ENCODE measurements at regions not wholly inside any gene's neighbourhood (a gene's known extent, or its start where the extent isn't known, plus 50 kb on each side); places are given as distances from the start of the nearest gene placed in this dataset.
A peak's percentile ranks its signal among the peaks of the same experiment; 100 is the strongest.

- TF ChIP-seq SPI1 (IDR thresholded peaks at IDR 0.05; ENCODE audit: borderline replicate concordance, low read depth) (no peak), REST (IDR thresholded peaks at IDR 0.05; ENCODE audit: insufficient replicate concordance, low read depth) (no peak), CTCF (IDR thresholded peaks at IDR 0.05; ENCODE audit: insufficient read depth, low read length) (no peak), GABPA (IDR thresholded peaks at IDR 0.05; ENCODE audit: low read depth) (no peak), POLR2AphosphoS5 (IDR thresholded peaks at IDR 0.05; ENCODE audit: low read depth) (no peak)
- Histone ChIP-seq H3K27ac (replicated peaks) (no peak overlapping the region), H3K4me3 (replicated peaks; ENCODE audit: insufficient read depth, low read length) (no peak overlapping the region), H3K27me3 (ENCODE audit: insufficient read depth, poor library complexity, severe bottlenecking) (no peaks in the 10 kb centered on the region)
- no peak for DNase-seq (ENCODE audit: low read depth in 1 of 2, low spot score in 1 of 2)
Observed at GRCh38 chr5:109588281-109589035, 101.3 kb upstream of the MAN2A1 start.

GRCh38 chr5:109584986-109585599 lies 104.6 kb upstream of the MAN2A1 start:
- TF ChIP-seq CTCF (IDR thresholded peaks at IDR 0.05; ENCODE audit: insufficient read depth, low read length) (no peak), REST (IDR thresholded peaks at IDR 0.05; ENCODE audit: insufficient replicate concordance, low read depth) (no peak), GABPA (IDR thresholded peaks at IDR 0.05; ENCODE audit: low read depth) (no peak), POLR2AphosphoS5 (IDR thresholded peaks at IDR 0.05; ENCODE audit: low read depth) (no peak), SPI1 (IDR thresholded peaks at IDR 0.05; ENCODE audit: borderline replicate concordance, low read depth) (no peak)
- peak in 1 of 2 experiments; percentile 5 for DNase-seq (ENCODE audit: low read depth in 1 of 2, low spot score in 1 of 2)
- H3K27me3 ChIP-seq (ENCODE audit: insufficient read depth, poor library complexity, severe bottlenecking), result no peaks in the 10 kb centered on the region
- H3K27ac ChIP-seq (replicated peaks), result no peak overlapping the region
- no peak overlapping the region for H3K4me3 ChIP-seq (replicated peaks; ENCODE audit: insufficient read depth, low read length)

- no peak overlapping the region for H3K27ac ChIP-seq (replicated peaks)
- TF ChIP-seq CTCF (IDR thresholded peaks at IDR 0.05; ENCODE audit: insufficient read depth, low read length), result no peak
- TF ChIP-seq POLR2AphosphoS5 (IDR thresholded peaks at IDR 0.05; ENCODE audit: low read depth), result no peak
- no peak for TF ChIP-seq REST (IDR thresholded peaks at IDR 0.05; ENCODE audit: insufficient replicate concordance, low read depth)
- TF ChIP-seq SPI1 (IDR thresholded peaks at IDR 0.05; ENCODE audit: borderline replicate concordance, low read depth), result no peak
- no peak for TF ChIP-seq GABPA (IDR thresholded peaks at IDR 0.05; ENCODE audit: low read depth)
- H3K27me3 ChIP-seq (ENCODE audit: insufficient read depth, poor library complexity, severe bottlenecking), result no peaks in the 10 kb centered on the region
- H3K4me3 ChIP-seq (replicated peaks; ENCODE audit: insufficient read depth, low read length), result no peak overlapping the region
- DNase-seq (ENCODE audit: low read depth in 1 of 2, low spot score in 1 of 2), result no peak
Observed at GRCh38 chr5:109580225-109580624, 109.5 kb upstream of the MAN2A1 start.

Data from HL-60 (cell line).